Activated T-cell treated with anti-CD3 and anti-CD28 coated beads for 24 hours (primary cell): ENCODE measurements at regions not wholly inside any gene's neighbourhood (a gene's known extent, or its start where the extent isn't known, plus 50 kb on each side); places are given as distances from the start of the nearest gene placed in this dataset.
"Not testable (repeated sequence)": the region's sequence is repeated elsewhere in the genome, so short reads cannot be mapped to it uniquely, and the experiment has no call there.

ENCODE experiments used
- DNase-seq: peaks from one replicate; pipeline ENCODE4 v3.0.0-alpha.2; 2020; ENCODE audit warnings: low read depth

- DNase-seq = no peak
Observed at GRCh38 chr3:8136553-8136952, 365.1 kb upstream of the LMCD1 start.

GRCh38 chr3:8143186-8143585 is 358.4 kb upstream of the LMCD1 start:
- no peak for DNase-seq

- DNase-seq = no peak
Observed at GRCh38 chr3:8145661-8146060, 356.0 kb upstream of the LMCD1 start.

GRCh38 chr3:8147711-8148110 is 353.9 kb upstream of the LMCD1 start:
- DNase-seq = no peak

GRCh38 chr3:8152821-8153418 is 348.7 kb upstream of the LMCD1 start:
- DNase-seq = no peak

- no peak for DNase-seq
Observed at GRCh38 chr3:8153800-8154199, 347.8 kb upstream of the LMCD1 start.

GRCh38 chr3:8154617-8155016 is 347.0 kb upstream of the LMCD1 start:
- no peak for DNase-seq

GRCh38 chr3:8156138-8156537 is 345.5 kb upstream of the LMCD1 start:
- DNase-seq = no peak

- no peak for DNase-seq
Observed at GRCh38 chr3:8156831-8157230, 344.8 kb upstream of the LMCD1 start.

- DNase-seq = no peak
Observed at GRCh38 chr3:8157640-8158039, 344.0 kb upstream of the LMCD1 start.

- no peak for DNase-seq
Observed at GRCh38 chr3:8164145-8164544, 337.5 kb upstream of the LMCD1 start.

- no peak for DNase-seq
Observed at GRCh38 chr3:8166014-8166413, 335.6 kb upstream of the LMCD1 start.

- no peak for DNase-seq
Observed at GRCh38 chr3:8170971-8171508, 330.6 kb upstream of the LMCD1 start.

- no peak for DNase-seq
Observed at GRCh38 chr3:8173892-8174291, 327.7 kb upstream of the LMCD1 start.

- not testable (repeated sequence) for DNase-seq
Observed at GRCh38 chr3:8176759-8177483, 324.7 kb upstream of the LMCD1 start.

GRCh38 chr3:8178516-8178915 is 323.1 kb upstream of the LMCD1 start:
- DNase-seq = not testable (repeated sequence)

- DNase-seq = no peak
Observed at GRCh38 chr3:8182904-8183303, 318.7 kb upstream of the LMCD1 start.

- no peak for DNase-seq
Observed at GRCh38 chr3:8183627-8184026, 318.0 kb upstream of the LMCD1 start.

GRCh38 chr3:8186213-8186612 is 315.4 kb upstream of the LMCD1 start:
- DNase-seq = no peak

GRCh38 chr3:8187996-8188395 is 313.6 kb upstream of the LMCD1 start:
- no peak for DNase-seq

- DNase-seq = no peak
Observed at GRCh38 chr3:8189051-8189450, 312.6 kb upstream of the LMCD1 start.

GRCh38 chr3:8191406-8191805 is 310.2 kb upstream of the LMCD1 start:
- DNase-seq = no peak

GRCh38 chr3:8197384-8197783 is 304.2 kb upstream of the LMCD1 start:
- DNase-seq = no peak

GRCh38 chr3:8198605-8199004 is 303.0 kb upstream of the LMCD1 start:
- DNase-seq = no peak
